Adipocyte (in vitro differentiated cells): ENCODE measurements at regions not wholly inside any gene's neighbourhood (a gene's known extent, or its start where the extent isn't known, plus 50 kb on each side); places are given as distances from the start of the nearest gene placed in this dataset.

Experiments
- DNase-seq: peaks from one replicate; pipeline ENCODE4 v3.0.0-alpha.2; 2015; ENCODE audit warnings: low read depth
- H3K27me3 ChIP-seq: replicated peaks from 2 replicates; pipeline ENCODE4 v1.7.0; 2013; ENCODE audit warnings: mild to moderate bottlenecking, low read length, moderate library complexity; ENCODE audit not compliant: control insufficient read depth, insufficient read depth
- H3K36me3 ChIP-seq: 2 replicates; pipeline ENCODE4 v1.7.0; 2013; ENCODE audit warnings: low read length, mild to moderate bottlenecking, moderate library complexity; ENCODE audit not compliant: control insufficient read depth, insufficient read depth, severe bottlenecking
- H3K4me1 ChIP-seq: 2 replicates; pipeline ENCODE4 v1.7.0; 2013; ENCODE audit warnings: mild to moderate bottlenecking, low read length, moderate library complexity; ENCODE audit not compliant: control insufficient read depth, insufficient read depth
- H3K4me3 ChIP-seq: 2 replicates; pipeline ENCODE4 v1.7.0; 2013; ENCODE audit warnings: mild to moderate bottlenecking, low read length, moderate library complexity
- H3K9ac ChIP-seq: 2 replicates; pipeline ENCODE4 v1.7.0; 2013; ENCODE audit warnings: mild to moderate bottlenecking, low read length, moderate library complexity
- H3K9me3 ChIP-seq: 2 replicates; pipeline ENCODE4 v1.7.0; 2013; ENCODE audit warnings: mild to moderate bottlenecking, low read length, moderate library complexity; ENCODE audit not compliant: control insufficient read depth

DNA sequence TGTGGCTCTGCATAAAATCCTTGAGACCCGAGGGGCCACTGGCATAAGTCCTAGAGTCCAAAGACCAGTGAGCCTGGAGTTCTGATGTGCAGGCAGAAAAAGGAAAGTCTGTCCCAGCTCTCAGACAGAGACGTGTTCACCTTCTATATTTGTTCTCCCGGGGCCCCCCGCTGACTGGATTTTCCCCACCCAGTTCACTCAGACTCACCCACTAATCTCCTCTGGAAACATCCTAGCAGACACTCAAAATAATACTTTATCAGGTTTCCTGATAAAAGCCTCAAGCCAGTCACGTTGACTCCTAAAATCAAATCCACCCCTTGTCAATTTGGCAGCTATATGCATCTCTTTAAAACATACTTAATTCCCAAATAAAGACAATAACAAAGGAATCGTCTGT lies 1084.2 kb upstream of the NCAM2 start:
- Histone ChIP-seq H3K9me3 (no peaks in the 10 kb centered on the region), H3K4me3 (no peak overlapping the region), H3K27me3 (no peaks in the 10 kb centered on the region), H3K9ac (no peak overlapping the region), H3K4me1 (no peaks in the 10 kb centered on the region), H3K36me3 (no peaks in the 10 kb centered on the region)
- no peak for DNase-seq

DNA sequence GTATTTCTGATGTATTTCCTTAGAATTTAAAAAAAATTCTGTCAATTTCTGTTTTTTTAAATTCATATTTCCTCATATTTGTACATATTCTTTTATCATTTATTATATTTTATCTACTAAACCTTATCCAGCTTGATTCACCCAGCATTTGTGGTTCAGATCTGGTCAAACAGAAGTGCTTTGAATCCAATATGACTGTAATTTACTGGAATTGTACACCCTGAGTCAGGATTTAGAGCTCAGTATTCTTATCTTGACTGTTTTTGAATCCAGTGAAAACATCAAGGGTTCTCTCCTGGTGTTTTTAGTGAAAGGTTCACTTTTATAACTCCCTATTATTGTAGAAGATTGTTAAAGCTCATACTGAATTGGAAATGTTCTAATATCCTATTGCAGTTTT lies 1077.0 kb upstream of the NCAM2 start:
- Histone ChIP-seq H3K4me1 (no peaks in the 10 kb centered on the region), H3K9me3 (peaks cover 2% of the 10 kb centered on the region), H3K4me3 (no peak overlapping the region), H3K9ac (no peak overlapping the region), H3K36me3 (no peaks in the 10 kb centered on the region), H3K27me3 (no peaks in the 10 kb centered on the region)
- no peak for DNase-seq

DNA sequence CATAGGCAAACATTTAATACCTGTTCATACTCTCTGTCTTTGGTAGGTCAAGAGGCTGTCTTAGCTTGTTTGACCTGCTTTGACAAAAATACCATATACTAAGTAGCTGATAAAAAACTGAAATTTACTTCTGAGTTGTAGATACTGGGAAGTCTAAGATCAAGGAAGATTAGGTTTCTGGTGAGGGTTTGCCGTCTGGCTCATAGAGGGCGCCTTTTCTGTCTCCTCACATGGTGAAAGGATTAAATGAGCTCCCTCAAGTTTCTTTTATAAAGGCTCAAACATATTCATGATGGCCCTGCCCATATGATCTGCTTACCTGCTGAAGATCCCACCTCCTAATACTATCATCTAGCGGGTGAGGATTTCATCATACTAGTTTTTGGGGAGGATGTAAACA lies 1076.1 kb upstream of the NCAM2 start:
- no peak overlapping the region for H3K4me3 ChIP-seq
- H3K36me3 ChIP-seq: no peaks in the 10 kb centered on the region
- no peak for DNase-seq
- peaks cover 2% of the 10 kb centered on the region for H3K9me3 ChIP-seq
- no peak overlapping the region for H3K9ac ChIP-seq
- H3K4me1 ChIP-seq: no peaks in the 10 kb centered on the region
- no peaks in the 10 kb centered on the region for H3K27me3 ChIP-seq

DNA sequence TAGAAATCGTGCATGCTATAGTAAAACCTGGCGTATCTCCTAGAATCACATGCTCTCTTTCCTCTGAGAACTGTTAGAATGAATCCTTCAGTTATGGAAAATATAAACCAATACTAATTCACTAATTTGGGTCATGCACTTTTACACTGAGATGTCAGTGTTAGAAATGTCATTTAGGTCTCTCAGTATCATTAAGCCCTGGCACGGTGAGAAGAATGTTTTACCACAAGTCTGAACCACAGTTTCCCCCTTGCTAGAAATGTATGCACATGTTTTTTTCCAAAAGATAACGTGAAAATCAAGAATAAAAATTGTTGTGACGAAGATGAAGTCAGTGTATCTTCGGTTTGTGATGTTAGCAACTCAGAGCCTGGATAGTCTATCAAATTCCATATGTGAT lies 1062.7 kb upstream of the NCAM2 start:
- Histone ChIP-seq H3K9ac (no peak overlapping the region), H3K27me3 (no peaks in the 10 kb centered on the region), H3K4me3 (no peak overlapping the region), H3K36me3 (no peaks in the 10 kb centered on the region), H3K4me1 (no peaks in the 10 kb centered on the region), H3K9me3 (no peaks in the 10 kb centered on the region)
- no peak for DNase-seq

DNA sequence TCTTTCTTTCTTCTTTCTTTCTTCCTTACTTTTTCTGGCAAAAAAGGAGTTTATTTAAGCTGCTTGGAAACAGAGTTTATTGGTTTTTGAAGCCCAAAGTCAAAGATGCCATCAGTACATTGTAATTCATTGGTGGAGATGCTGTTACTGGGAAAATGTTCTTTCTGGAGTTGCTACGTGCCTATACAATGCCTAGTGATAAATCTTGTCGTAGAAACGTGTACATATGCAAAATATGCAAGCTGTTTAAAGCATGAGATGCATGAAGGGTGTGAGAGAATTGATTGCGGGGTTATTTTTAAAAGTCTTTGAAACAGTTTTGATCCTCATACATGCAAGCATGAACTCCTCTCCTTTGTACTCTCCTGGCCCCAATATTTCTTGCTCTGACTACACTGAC lies 1060.6 kb upstream of the NCAM2 start:
- H3K4me1 ChIP-seq: no peaks in the 10 kb centered on the region
- no peaks in the 10 kb centered on the region for H3K27me3 ChIP-seq
- H3K36me3 ChIP-seq: no peaks in the 10 kb centered on the region
- no peak overlapping the region for H3K4me3 ChIP-seq
- no peaks in the 10 kb centered on the region for H3K9me3 ChIP-seq
- no peak for DNase-seq
- no peak overlapping the region for H3K9ac ChIP-seq

DNA sequence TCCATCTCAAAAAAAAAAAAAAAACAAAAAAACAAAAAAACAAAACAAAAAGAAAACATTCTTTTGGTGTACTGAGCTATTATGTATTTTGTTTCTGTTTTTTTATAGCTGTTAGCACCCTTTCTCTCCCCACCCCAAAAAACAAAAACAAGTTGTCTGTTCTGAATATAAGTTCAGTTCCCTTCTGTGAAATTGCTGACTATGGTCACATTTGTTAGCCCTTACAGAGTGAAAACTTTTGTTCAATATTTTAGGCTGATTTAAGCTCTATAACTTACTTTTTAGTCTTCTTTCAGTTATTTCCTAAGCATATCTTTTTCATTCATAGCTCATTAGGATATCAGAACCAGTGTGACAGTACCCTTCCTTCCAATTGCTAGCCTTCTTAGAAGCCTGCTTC lies 1056.6 kb upstream of the NCAM2 start:
- H3K27me3 ChIP-seq: no peaks in the 10 kb centered on the region
- no peak overlapping the region for H3K4me3 ChIP-seq
- no peak for DNase-seq
- no peaks in the 10 kb centered on the region for H3K4me1 ChIP-seq
- H3K9me3 ChIP-seq: no peaks in the 10 kb centered on the region
- H3K9ac ChIP-seq: no peak overlapping the region
- no peaks in the 10 kb centered on the region for H3K36me3 ChIP-seq

DNA sequence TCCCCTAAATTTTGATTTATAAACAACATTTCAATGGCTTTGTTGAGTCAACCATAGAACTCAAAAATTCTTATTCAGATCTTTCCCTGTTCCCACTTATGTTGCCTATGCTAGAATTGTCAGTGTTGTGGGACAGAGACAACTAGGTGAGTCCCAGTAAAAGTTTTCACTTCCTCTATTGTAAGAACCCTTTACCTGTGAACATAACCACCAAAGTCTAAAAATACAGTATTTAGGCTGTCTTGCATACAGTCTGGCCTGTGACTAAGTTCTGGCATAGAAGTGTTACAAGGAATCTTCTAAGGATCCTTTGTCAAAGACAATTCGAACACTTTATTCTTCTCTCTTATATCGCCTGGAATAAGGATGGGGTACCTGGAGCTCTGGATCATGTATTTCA lies 1047.9 kb upstream of the NCAM2 start:
- Histone ChIP-seq H3K27me3 (no peaks in the 10 kb centered on the region), H3K9ac (no peak overlapping the region), H3K9me3 (peaks cover 3% of the 10 kb centered on the region), H3K4me1 (no peaks in the 10 kb centered on the region), H3K4me3 (no peak overlapping the region), H3K36me3 (no peaks in the 10 kb centered on the region)
- DNase-seq: no peak

DNA sequence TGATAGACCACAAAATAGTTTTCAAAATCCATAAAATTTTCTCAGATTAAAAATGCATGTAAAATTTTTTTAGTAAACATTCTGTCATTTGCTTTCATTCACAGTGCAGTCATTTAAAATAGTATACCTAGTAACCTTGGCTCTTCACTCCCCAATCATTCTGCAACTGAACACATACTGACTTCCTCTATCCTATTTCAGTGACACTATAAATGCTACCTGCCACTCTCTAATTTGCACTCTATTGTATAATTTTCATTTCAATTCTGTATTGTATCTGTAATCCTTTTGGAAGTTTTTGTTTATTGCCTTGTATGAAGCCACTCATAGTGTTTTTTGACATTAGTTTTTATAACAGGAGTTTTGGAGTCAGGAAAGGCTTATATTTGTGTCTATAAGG lies 1029.1 kb upstream of the NCAM2 start:
- H3K9me3 ChIP-seq: peaks cover 5% of the 10 kb centered on the region
- H3K27me3 ChIP-seq: no peaks in the 10 kb centered on the region
- H3K9ac ChIP-seq: no peak overlapping the region
- no peak overlapping the region for H3K4me3 ChIP-seq
- no peaks in the 10 kb centered on the region for H3K36me3 ChIP-seq
- no peak for DNase-seq
- H3K4me1 ChIP-seq: no peaks in the 10 kb centered on the region

DNA sequence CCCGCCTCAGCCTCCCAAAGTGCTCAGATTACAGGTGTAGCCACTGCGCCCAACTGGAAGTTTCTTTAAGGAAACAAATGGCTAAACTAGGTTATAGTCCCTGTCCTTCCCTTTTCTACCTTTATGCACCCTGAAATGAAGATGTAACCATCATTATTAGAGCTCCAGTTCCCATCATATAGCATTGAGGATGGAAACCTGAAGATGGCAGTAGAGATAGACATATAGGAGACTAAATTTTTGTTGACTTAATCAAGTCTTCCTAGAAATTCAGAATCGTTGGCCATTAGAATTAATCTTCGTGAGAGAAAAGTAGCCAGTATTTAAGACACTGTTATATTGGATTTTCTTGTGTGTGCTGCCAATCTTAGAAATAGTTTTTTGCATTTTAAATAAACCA lies 1016.3 kb upstream of the NCAM2 start:
- no peak overlapping the region for H3K9ac ChIP-seq
- no peaks in the 10 kb centered on the region for H3K9me3 ChIP-seq
- H3K4me3 ChIP-seq: no peak overlapping the region
- H3K27me3 ChIP-seq: no peaks in the 10 kb centered on the region
- no peaks in the 10 kb centered on the region for H3K36me3 ChIP-seq
- DNase-seq: no peak
- no peaks in the 10 kb centered on the region for H3K4me1 ChIP-seq

DNA sequence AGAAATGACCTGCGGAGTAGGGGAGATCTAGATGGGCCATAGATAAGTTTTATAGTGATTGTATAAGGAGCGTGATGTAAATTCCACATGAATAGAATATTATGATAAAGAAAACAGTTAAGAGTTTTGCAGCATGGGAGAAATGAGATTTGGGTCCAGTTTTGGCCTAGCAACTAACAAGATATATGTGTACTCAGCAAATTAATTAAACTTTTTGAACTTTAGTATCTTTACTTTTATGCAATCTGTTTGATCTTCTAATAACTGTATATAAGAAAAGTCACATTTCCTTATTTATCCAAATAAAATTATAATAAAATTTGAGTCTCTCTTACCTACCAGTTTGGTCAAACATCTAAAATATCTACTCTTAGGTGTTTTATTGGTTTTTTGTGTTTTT lies 1011.8 kb upstream of the NCAM2 start:
- no peak for DNase-seq
- H3K27me3 ChIP-seq: no peaks in the 10 kb centered on the region

DNA sequence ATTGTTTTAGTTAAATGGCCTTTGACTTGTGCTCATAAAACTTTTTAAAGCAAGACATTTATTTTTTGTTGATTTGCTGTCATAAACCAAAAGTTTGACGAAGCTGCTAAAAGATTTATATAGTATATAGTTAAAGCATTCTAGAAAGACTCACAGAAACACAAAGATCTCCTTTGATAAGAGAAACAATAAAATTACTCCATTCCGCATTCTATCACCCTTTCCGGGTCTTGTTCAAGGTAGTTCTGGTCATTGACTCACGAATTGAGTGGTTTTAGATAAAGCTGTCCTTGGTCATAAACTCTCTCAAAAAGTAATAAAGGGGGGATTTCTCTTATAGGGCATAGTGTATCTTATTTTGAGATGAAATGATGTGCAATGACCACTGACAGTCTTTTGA lies 1010.5 kb upstream of the NCAM2 start:
- Histone ChIP-seq H3K9ac (no peak overlapping the region), H3K4me3 (no peak overlapping the region), H3K4me1 (no peaks in the 10 kb centered on the region), H3K9me3 (peaks cover 3% of the 10 kb centered on the region), H3K36me3 (no peaks in the 10 kb centered on the region), H3K27me3 (no peaks in the 10 kb centered on the region)
- DNase-seq: no peak

More for the DNA sequence above, 1011.8 kb upstream of the NCAM2 start:
- Histone ChIP-seq H3K9me3 (peaks cover 3% of the 10 kb centered on the region), H3K4me1 (no peaks in the 10 kb centered on the region), H3K9ac (no peak overlapping the region), H3K4me3 (no peak overlapping the region), H3K36me3 (no peaks in the 10 kb centered on the region)

DNA sequence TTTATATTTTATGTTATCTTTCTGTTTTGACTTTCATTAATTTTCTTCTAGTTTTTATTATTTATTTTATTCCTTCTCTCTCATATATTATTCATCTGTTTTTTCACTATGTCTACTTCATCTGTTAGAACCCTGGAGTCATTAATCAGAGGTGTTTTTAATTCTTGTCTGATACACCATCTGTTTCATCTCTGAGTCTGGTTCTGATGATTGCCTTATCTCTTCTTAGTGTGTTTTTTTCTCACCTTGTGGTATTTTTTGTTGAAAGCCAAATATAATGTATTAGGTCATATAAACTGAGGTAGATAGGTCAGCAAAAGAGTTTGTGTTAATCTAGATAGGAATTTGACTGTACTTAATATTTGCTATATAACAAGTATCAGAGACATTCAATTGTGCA lies 1005.7 kb upstream of the NCAM2 start:
- Histone ChIP-seq H3K9ac (no peak overlapping the region), H3K4me3 (no peak overlapping the region), H3K9me3 (peaks cover 3% of the 10 kb centered on the region), H3K36me3 (no peaks in the 10 kb centered on the region), H3K27me3 (no peaks in the 10 kb centered on the region), H3K4me1 (no peaks in the 10 kb centered on the region)
- no peak for DNase-seq
